GM19035 (cell line): ENCODE measurements at regions not wholly inside any gene's neighbourhood (a gene's known extent, or its start where the extent isn't known, plus 50 kb on each side); places are given as distances from the start of the nearest gene placed in this dataset.
"Not testable (repeated sequence)": the region's sequence is repeated elsewhere in the genome, so short reads cannot be mapped to it uniquely, and the experiment has no call there.

Source experiments
- ATAC-seq: cut with Tn5 transposase; IDR thresholded peaks from one replicate; pipeline ENCODE4 v1.9.1; 2021; ENCODE audit not compliant: unreplicated experiment

- no peak for ATAC-seq
These were observed 207.4 kb downstream of the OPA1 start for GRCh38 chr3:193800138-193801043.

GRCh38 chr3:193801097-193801496 lies 208.1 kb downstream of the OPA1 start:
- ATAC-seq, result no peak

- no peak for ATAC-seq
These were observed 210.3 kb downstream of the OPA1 start for GRCh38 chr3:193803288-193803687.

GRCh38 chr3:193805448-193805847 lies 212.4 kb downstream of the OPA1 start:
- ATAC-seq, result no peak

- ATAC-seq, result no peak
These were observed 215.3 kb downstream of the OPA1 start for GRCh38 chr3:193808317-193808716.

GRCh38 chr3:193809106-193809505 lies 216.1 kb downstream of the OPA1 start:
- no peak for ATAC-seq

- no peak for ATAC-seq
These were observed 219.2 kb downstream of the OPA1 start for GRCh38 chr3:193812078-193812725.

- no peak for ATAC-seq
These were observed 219.9 kb downstream of the OPA1 start for GRCh38 chr3:193812791-193813500.

GRCh38 chr3:193813501-193813830 lies 220.5 kb downstream of the OPA1 start:
- ATAC-seq, result no peak

- ATAC-seq, result no peak
These were observed 221.3 kb downstream of the OPA1 start for GRCh38 chr3:193814166-193814892.

GRCh38 chr3:193815246-193816027 lies 222.4 kb downstream of the OPA1 start:
- no peak for ATAC-seq

- ATAC-seq, result no peak
These were observed 223.0 kb downstream of the OPA1 start for GRCh38 chr3:193816028-193816395.

- ATAC-seq, result no peak
These were observed 223.8 kb downstream of the OPA1 start for GRCh38 chr3:193816656-193817311.

GRCh38 chr3:193819117-193820010 lies 226.4 kb downstream of the OPA1 start:
- no peak for ATAC-seq

- no peak for ATAC-seq
These were observed 228.2 kb downstream of the OPA1 start for GRCh38 chr3:193821151-193821668.

GRCh38 chr3:193822492-193823212 lies 229.6 kb downstream of the OPA1 start:
- no peak for ATAC-seq

- not testable (repeated sequence) for ATAC-seq
These were observed 230.2 kb downstream of the OPA1 start for GRCh38 chr3:193823213-193823605.

- ATAC-seq, result no peak
These were observed 231.4 kb downstream of the OPA1 start for GRCh38 chr3:193824365-193824764.
